ENCODE measurements at regions not wholly inside any gene's neighbourhood (a gene's known extent, or its start where the extent isn't known, plus 50 kb on each side); places are given as distances from the start of the nearest gene placed in this dataset.

GRCh38 chr2:65842104-65842503, 409.7 kb upstream of the SPRED2 start:
- no peak for TF ChIP-seq CTCF (conservative IDR thresholded peaks at IDR 0.05; ENCODE audit: low read depth, low read length)
- DNase-seq (ENCODE audit: low read depth): no peak

DNA sequence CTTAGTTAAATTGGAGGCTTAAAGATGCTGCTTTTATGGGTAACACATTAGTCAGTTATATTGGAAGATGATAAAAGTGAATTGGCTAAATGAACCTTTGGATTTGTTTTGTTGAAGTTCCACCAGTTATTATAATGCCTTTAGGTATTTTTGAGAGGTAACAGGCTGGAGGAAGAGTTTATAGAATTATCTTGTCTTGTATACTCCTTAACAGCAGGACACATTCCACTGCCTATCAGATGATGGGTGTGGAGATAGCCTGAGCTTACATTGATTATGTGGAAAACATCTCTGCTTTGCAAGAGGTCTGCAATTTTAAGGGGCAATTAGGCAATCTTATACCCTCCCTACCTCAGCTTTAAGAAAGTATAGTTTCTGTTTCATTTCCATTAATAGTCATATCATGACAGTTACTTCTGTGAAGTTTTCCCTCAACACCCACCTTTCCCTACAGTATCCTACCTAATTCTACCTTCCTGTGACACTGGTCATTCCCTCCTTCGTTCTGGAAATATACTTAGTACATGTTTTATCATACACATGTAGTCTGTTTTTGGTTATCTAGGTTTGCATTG, 403.7 kb upstream of the SPRED2 start:
- no peak for DNase-seq (ENCODE audit: low read depth)
- TF ChIP-seq CTCF (conservative IDR thresholded peaks at IDR 0.05; ENCODE audit: low read depth, low read length): no peak
- no peak overlapping the region for H3K4me3 ChIP-seq (ENCODE audit: low read depth, low read length)

More at GRCh38 chr2:65842104-65842503, 409.7 kb upstream of the SPRED2 start:
- no peak overlapping the region for H3K4me3 ChIP-seq (ENCODE audit: low read depth, low read length)

GRCh38 chr2:65834771-65835475, 402.5 kb upstream of the SPRED2 start:
- H3K4me3 ChIP-seq (ENCODE audit: low read depth, low read length): no peak overlapping the region
- no peak for DNase-seq (ENCODE audit: low read depth)
- no peak for TF ChIP-seq CTCF (conservative IDR thresholded peaks at IDR 0.05; ENCODE audit: low read depth, low read length)

GRCh38 chr2:65834062-65834461, 401.7 kb upstream of the SPRED2 start:
- no peak for TF ChIP-seq CTCF (conservative IDR thresholded peaks at IDR 0.05; ENCODE audit: low read depth, low read length)
- no peak for DNase-seq (ENCODE audit: low read depth)
- no peak overlapping the region for H3K4me3 ChIP-seq (ENCODE audit: low read depth, low read length)

GRCh38 chr2:65831509-65831908, 399.1 kb upstream of the SPRED2 start:
- TF ChIP-seq CTCF (conservative IDR thresholded peaks at IDR 0.05; ENCODE audit: low read depth, low read length): no peak
- no peak for DNase-seq (ENCODE audit: low read depth)
- H3K4me3 ChIP-seq (ENCODE audit: low read depth, low read length): no peak overlapping the region

DNA sequence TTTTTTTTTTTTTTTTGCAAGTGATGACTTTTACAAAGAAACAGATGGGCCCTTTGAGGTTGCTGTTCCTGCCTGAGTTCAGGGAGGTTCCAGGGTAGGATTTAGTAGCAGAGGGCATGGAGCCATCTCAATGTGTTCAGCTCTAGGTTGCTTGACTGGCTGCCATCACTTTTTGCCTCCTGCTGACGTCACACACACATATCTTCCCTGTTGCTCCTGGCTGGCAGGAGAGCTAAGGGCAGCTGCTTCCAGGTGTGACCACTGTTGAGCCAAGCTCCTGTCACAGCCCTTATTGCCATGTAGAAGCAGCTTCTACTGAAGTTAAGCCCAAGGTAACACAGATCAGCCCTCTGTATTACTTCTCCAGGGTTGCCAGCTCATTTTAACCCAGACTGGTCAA, 394.2 kb upstream of the SPRED2 start:
- DNase-seq (ENCODE audit: low read depth): no peak
- no peak overlapping the region for H3K4me3 ChIP-seq (ENCODE audit: low read depth, low read length)
- no peak for TF ChIP-seq CTCF (conservative IDR thresholded peaks at IDR 0.05; ENCODE audit: low read depth, low read length)

- TF ChIP-seq CTCF (conservative IDR thresholded peaks at IDR 0.05; ENCODE audit: low read depth, low read length): no peak
- no peak for DNase-seq (ENCODE audit: low read depth)
- H3K4me3 ChIP-seq (ENCODE audit: low read depth, low read length): no peak overlapping the region
These were observed 391.1 kb upstream of the SPRED2 start for GRCh38 chr2:65823511-65823910.

Measured in choroid plexus epithelial cell (primary cell).